ENCODE measurements at regions not wholly inside any gene's neighbourhood (a gene's known extent, or its start where the extent isn't known, plus 50 kb on each side); places are given as distances from the start of the nearest gene placed in this dataset.

DNA sequence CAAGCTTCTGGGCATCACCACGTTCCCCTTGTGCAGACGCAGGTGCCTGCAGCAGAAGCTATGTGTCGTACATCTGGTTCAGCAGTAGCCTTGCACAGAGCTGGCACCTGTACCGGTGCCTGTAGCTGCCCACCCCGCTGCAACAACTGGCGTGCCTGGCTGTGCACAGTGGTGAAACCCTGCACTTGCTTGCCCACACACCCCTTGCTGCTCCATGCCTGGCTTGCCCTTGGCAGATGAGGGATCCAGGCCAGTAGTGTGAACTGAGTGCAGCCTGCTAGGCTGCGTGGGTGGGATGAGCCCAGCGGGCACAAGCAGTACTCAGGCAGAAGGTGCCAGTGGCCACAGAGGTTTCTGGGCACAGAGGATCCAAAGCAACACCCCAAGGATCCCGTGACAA is 528.4 kb downstream of the PPARGC1A start:
- no peak for TF ChIP-seq CTCF (IDR thresholded peaks at IDR 0.05)
- TF ChIP-seq POLR2AphosphoS5 (IDR thresholded peaks at IDR 0.05) = no peak
- no peak for TF ChIP-seq EP300 (IDR thresholded peaks at IDR 0.05)
